ENCODE measurements at regions not wholly inside any gene's neighbourhood (a gene's known extent, or its start where the extent isn't known, plus 50 kb on each side); places are given as distances from the start of the nearest gene placed in this dataset.

GRCh38 chr5:17852740-17853139 lies 218.5 kb downstream of the TAF11L14 start:
- intact Hi-C loops (cut with micrococcal nuclease; ENCODE audit: unreplicated experiment), result no loop called here
- H3K27me3 ChIP-seq (ENCODE audit: control insufficient read depth in 1 of 2, insufficient read depth in 2 of 2, low read length in 2 of 2), result no peaks in the 10 kb centered on the region
- POLR2A ChIA-PET, result no interaction called here
- peaks cover 82% of the 10 kb centered on the region for H3K9me3 ChIP-seq (ENCODE audit: low read length)
- no peak overlapping the region for H3K9ac ChIP-seq (ENCODE audit: insufficient read depth, low read depth, low read length)
- DNase-seq (ENCODE audit: low spot score) (no peak), ATAC-seq (no peak), FAIRE-seq (no peak)
- WGBS (ENCODE audit: low lambda C conversion rate), result 0% methylated on average over 3 of the region's 3 CpGs
- CTCF ChIA-PET (ENCODE audit: low intra/inter-chr PET ratio, low total read pairs), result no interaction called here
- H3K4me1 ChIP-seq (ENCODE audit: insufficient read depth, low read length), result no peaks in the 10 kb centered on the region
- no peak overlapping the region for H3K4me2 ChIP-seq (ENCODE audit: low read depth, low read length)
- no peak overlapping the region for H3K27ac ChIP-seq (ENCODE audit: extremely low read length, insufficient read depth, low read length)
- H4K20me1 ChIP-seq (ENCODE audit: insufficient read depth, low read length), result no peaks in the 10 kb centered on the region
- no peaks in the 10 kb centered on the region for H3K36me3 ChIP-seq (replicated peaks in 1 of 2; ENCODE audit: control insufficient read depth in 1 of 2, insufficient read depth in 2 of 2, low read length in 2 of 2)
- in situ Hi-C loops (cut with HindIII; ENCODE audit: extremely low pct_ligation_motif_present, low pct_unique_long_range_greater_than_20kb), result no loop called here
- no peak overlapping the region for H3K4me3 ChIP-seq (replicated peaks in 1 of 3; ENCODE audit: insufficient read depth in 1 of 3, low read depth in 2 of 3, low read length in 3 of 3)
- TF ChIP-seq ZNF468 (CRISPR knock-in tag; IDR thresholded peaks at IDR 0.05) (no peak), THAP11 (CRISPR knock-in tag; IDR thresholded peaks at IDR 0.05) (no peak)
- BruUV-seq (replicated peaks), result no TSS peak
- no peaks in the 10 kb centered on the region for H3K79me2 ChIP-seq (ENCODE audit: insufficient read depth, low read length)
- no peak overlapping the region for H2AFZ ChIP-seq (ENCODE audit: low read length)

GRCh38 chr5:17854901-17855300 lies 220.6 kb downstream of the TAF11L14 start:
- no TSS peak for BruUV-seq (replicated peaks)
- CTCF ChIA-PET (ENCODE audit: low intra/inter-chr PET ratio, low total read pairs), result no interaction called here

More at GRCh38 chr5:17854901-17855300, 220.6 kb downstream of the TAF11L14 start:
- H2AFZ ChIP-seq (ENCODE audit: low read length), result no peak overlapping the region
- H3K79me2 ChIP-seq (ENCODE audit: insufficient read depth, low read length), result no peaks in the 10 kb centered on the region
- ATAC-seq (no peak), FAIRE-seq (no peak), DNase-seq (ENCODE audit: low spot score) (no peak)
- H3K36me3 ChIP-seq (replicated peaks in 1 of 2; ENCODE audit: control insufficient read depth in 1 of 2, insufficient read depth in 2 of 2, low read length in 2 of 2), result no peaks in the 10 kb centered on the region
- H3K9ac ChIP-seq (ENCODE audit: insufficient read depth, low read depth, low read length), result no peak overlapping the region
- no peaks in the 10 kb centered on the region for H3K27me3 ChIP-seq (ENCODE audit: control insufficient read depth in 1 of 2, insufficient read depth in 2 of 2, low read length in 2 of 2)
- no peak overlapping the region for H3K4me2 ChIP-seq (ENCODE audit: low read depth, low read length)
- intact Hi-C loops (cut with micrococcal nuclease; ENCODE audit: unreplicated experiment) (no loop called here), in situ Hi-C loops (cut with HindIII; ENCODE audit: extremely low pct_ligation_motif_present, low pct_unique_long_range_greater_than_20kb) (no loop called here)
- H3K4me3 ChIP-seq (replicated peaks in 1 of 3; ENCODE audit: insufficient read depth in 1 of 3, low read depth in 2 of 3, low read length in 3 of 3), result no peak overlapping the region
- H3K9me3 ChIP-seq (ENCODE audit: low read length), result peaks cover 87% of the 10 kb centered on the region
- no peaks in the 10 kb centered on the region for H3K4me1 ChIP-seq (ENCODE audit: insufficient read depth, low read length)
- H4K20me1 ChIP-seq (ENCODE audit: insufficient read depth, low read length), result no peaks in the 10 kb centered on the region
- TF ChIP-seq KLF13 (CRISPR knock-in tag; IDR thresholded peaks at IDR 0.05) (no peak), NFE2L1 (CRISPR knock-in tag; IDR thresholded peaks at IDR 0.05; ENCODE audit: borderline replicate concordance) (no peak), HOXA9 (CRISPR knock-in tag; IDR thresholded peaks at IDR 0.05; ENCODE audit: borderline replicate concordance) (no peak), FOXP1 (IDR thresholded peaks at IDR 0.05) (no peak), FOXP1 (CRISPR knock-in tag; IDR thresholded peaks at IDR 0.05) (no peak), ZNF780A (CRISPR knock-in tag; IDR thresholded peaks at IDR 0.05) (no peak), ZNF605 (CRISPR knock-in tag; IDR thresholded peaks at IDR 0.05) (no peak), JUND (CRISPR knock-in tag; IDR thresholded peaks at IDR 0.05) (no peak), RNF2 (conservative IDR thresholded peaks at IDR 0.05; ENCODE audit: low read depth) (no peak)
- POLR2A ChIA-PET, result no interaction called here
- no peak overlapping the region for H3K27ac ChIP-seq (ENCODE audit: extremely low read length, insufficient read depth, low read length)

Measured in HepG2 (cell line).